ENCODE measurements at regions not wholly inside any gene's neighbourhood (a gene's known extent, or its start where the extent isn't known, plus 50 kb on each side); places are given as distances from the start of the nearest gene placed in this dataset.

DNA sequence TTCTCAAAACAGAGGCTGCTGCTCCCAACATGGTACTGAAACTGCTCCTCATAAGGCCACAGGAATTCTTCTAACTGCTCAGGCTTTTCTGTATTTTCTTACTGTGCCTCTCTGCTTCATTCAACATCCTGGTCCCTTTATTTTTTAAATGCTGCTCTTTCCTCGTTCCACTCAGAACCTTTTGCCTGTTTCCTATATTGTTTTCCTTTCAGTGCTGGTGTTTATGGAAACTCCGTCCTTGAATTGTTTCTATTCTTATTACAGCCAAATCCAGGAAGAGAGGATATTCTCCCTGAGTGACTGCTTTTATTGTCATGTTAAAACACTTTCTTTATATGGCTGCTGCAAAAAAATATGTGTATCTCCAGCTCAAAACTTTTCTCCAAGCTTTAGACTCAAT, 173.0 kb upstream of the E2F7 start:
- TF ChIP-seq, protein P1, sequence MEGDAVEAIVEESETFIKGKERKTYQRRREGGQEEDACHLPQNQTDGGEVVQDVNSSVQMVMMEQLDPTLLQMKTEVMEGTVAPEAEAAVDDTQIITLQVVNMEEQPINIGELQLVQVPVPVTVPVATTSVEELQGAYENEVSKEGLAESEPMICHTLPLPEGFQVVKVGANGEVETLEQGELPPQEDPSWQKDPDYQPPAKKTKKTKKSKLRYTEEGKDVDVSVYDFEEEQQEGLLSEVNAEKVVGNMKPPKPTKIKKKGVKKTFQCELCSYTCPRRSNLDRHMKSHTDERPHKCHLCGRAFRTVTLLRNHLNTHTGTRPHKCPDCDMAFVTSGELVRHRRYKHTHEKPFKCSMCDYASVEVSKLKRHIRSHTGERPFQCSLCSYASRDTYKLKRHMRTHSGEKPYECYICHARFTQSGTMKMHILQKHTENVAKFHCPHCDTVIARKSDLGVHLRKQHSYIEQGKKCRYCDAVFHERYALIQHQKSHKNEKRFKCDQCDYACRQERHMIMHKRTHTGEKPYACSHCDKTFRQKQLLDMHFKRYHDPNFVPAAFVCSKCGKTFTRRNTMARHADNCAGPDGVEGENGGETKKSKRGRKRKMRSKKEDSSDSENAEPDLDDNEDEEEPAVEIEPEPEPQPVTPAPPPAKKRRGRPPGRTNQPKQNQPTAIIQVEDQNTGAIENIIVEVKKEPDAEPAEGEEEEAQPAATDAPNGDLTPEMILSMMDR (IDR thresholded peaks at IDR 0.05; ENCODE audit: low read depth, low read length) = no peak
- no peak for TF ChIP-seq EZH2phosphoT487 (IDR thresholded peaks at IDR 0.05; ENCODE audit: low read depth)
